ENCODE measurements at regions not wholly inside any gene's neighbourhood (a gene's known extent, or its start where the extent isn't known, plus 50 kb on each side); places are given as distances from the start of the nearest gene placed in this dataset.

- no peak for DNase-seq
These were observed 131.0 kb downstream of the PDGFRA start for GRCh38 chr4:54359919-54360650.

- no peak for DNase-seq
These were observed 133.9 kb downstream of the PDGFRA start for GRCh38 chr4:54363037-54363436.

DNA sequence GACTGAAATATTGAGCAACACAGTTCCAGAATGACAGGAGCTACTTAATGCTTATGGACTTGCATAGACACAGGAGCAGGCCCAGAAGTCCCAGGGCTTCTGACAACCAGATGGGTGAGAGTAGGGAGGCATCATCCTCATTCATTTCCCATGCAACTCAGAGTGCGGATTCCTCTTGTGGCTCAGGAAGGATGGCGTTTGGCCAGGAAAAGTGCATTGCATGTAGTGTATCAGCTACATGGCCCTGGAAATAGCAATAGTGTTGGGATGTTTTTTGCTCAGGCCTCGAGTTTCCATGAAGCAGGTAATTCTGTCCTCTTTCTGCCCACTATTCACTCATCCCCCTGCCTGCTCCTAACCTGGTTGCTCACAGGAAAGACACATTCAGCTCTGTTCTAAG lies 136.6 kb downstream of the PDGFRA start:
- no peak for DNase-seq

GRCh38 chr4:54367059-54367458 lies 138.0 kb downstream of the PDGFRA start:
- DNase-seq, result no peak

- DNase-seq, result no peak
These were observed 139.5 kb downstream of the PDGFRA start for GRCh38 chr4:54368281-54369265.

DNA sequence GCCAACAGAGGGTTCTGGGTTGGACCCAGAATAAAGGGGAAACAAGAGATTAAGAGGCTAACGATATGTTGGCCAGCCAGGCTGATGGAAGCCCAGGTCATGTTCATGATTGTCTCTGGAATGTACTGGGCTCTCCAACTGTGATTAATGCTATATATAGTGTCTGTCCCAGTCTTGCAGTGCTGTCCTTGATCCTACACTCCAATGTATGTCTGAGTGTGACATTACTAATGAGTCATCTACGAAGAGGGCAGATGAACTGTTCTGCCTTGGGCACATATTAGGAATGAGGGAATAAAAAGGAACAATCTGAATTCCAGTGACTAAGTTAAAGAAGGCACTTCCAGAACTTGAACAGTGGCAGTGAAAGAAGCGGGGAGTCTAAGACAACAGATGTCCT lies 142.1 kb downstream of the PDGFRA start:
- no peak for DNase-seq

GRCh38 chr4:54372951-54373350 lies 143.9 kb downstream of the PDGFRA start:
- no peak for DNase-seq

GRCh38 chr4:54373718-54374210 lies 144.7 kb downstream of the PDGFRA start:
- DNase-seq, result no peak

- DNase-seq, result no peak
These were observed 149.4 kb downstream of the PDGFRA start for GRCh38 chr4:54378461-54378860.

- no peak for DNase-seq
These were observed 155.1 kb downstream of the PDGFRA start for GRCh38 chr4:54384152-54384551.

- DNase-seq, result no peak
These were observed 155.5 kb downstream of the PDGFRA start for GRCh38 chr4:54384563-54384962.

DNA sequence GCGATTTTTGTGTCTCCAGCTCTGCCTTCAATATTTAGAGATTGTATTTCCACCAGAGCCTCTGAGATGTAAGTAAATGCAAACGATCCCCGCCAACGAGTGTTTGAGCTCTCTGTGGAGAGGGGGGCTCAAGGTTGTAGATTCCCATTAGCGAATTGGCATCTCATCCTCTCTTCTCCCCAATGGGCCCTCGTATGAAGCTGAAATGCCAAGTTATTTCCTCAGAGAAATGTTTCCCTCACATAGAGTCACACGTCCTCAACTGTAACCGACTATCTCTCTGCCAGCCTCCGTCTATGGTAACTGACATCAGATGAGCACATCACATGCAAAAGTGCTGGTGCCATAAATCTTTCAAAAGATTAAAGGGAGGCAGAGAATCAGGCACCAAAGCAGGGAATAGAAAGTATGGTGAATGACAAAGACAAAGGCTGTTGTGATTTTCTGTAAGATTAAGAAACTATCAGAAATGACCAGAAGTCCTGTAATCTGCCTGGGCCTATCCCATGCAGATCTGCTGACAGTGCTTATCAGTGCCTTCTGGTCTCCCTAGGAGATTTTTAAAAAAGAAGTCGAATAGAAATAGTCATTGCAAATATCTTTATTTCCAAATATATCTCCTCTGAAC lies 157.1 kb downstream of the PDGFRA start:
- no peak for DNase-seq

DNA sequence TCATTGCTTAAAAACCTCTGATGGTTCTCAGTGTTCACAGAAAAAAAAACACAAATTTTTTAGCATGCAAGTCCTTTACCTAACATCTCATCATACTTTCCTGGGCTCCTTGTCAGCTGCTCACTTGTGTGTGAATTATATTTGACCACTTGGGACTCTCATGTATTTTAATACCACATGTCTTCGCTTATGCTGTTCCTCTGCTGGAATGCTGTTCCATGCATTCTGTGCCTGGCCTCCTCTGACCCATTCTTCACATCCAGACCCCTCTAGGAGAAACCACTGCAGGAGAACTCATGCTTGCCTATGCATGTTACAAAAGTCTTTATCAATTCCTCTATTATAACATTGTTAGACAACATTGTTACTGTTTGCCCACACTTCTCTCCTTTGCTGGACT lies 157.6 kb downstream of the PDGFRA start:
- no peak for DNase-seq

DNA sequence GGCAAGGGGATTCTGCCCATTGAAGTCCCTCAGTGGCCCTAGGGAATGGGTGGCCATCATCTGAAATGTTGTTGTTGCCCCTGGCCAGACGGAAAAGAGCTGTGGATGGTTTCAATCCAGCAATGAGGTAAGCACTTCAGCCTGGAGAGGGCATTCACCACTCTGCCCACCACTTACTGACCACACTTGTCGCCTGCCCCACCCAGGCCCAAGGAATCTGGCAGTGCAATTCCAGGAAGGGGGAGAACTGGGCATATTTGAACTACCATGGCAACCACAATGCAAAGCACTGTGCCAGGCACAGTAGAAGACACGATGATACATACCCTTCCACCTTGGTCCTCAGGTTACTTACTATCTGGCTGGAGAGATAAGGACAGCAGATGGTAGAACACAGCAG lies 161.6 kb downstream of the PDGFRA start:
- no peak for DNase-seq

GRCh38 chr4:54391104-54391503 lies 162.0 kb downstream of the PDGFRA start:
- no peak for DNase-seq

DNA sequence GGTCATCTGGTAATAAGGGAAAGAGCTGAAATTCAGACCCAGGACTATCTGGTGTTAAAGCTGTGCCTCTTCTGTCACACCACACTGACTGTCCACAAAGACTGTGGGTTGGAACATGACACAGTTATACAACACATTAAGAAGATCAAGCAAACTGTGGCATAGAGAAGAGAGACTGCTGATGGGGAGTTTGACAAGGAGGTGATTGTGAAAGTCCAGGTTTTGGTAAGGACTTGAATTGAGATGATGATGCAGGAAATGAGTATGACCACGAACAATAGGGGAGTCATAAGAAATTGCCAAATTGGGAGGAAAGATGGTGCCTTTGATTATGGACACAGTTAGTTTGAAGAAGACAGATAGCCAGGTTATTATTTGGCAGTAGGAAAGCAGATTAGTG lies 163.4 kb downstream of the PDGFRA start:
- DNase-seq, result no peak

GRCh38 chr4:54393243-54393642 lies 164.2 kb downstream of the PDGFRA start:
- no peak for DNase-seq

DNA sequence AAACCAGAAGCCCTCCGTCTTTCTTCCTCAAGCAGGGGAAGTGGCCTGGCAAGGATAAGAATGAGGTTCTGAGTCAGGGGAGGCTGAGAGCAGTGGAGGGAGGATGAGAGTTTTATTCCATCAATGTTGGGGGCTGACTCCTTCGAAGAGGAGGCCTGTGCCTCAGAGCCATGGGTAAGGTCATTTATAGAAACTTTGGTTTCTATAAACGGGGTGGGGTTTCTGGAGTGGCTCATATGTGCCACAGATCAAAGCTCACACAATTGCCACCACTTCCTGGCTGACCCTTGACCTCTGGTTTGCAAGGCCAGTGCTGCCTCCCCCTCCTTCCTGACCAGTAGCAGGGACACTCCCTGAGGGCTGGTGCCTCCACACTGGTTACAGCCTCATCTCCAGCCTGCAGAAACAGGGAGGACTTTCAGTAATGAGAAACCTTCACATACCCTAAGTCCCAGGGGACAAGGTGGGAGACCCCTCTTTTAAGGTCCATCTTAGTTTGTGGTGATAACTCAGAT lies 166.0 kb downstream of the PDGFRA start:
- no peak for DNase-seq

GRCh38 chr4:54400188-54400587 lies 171.1 kb downstream of the PDGFRA start:
- no peak for DNase-seq

DNA sequence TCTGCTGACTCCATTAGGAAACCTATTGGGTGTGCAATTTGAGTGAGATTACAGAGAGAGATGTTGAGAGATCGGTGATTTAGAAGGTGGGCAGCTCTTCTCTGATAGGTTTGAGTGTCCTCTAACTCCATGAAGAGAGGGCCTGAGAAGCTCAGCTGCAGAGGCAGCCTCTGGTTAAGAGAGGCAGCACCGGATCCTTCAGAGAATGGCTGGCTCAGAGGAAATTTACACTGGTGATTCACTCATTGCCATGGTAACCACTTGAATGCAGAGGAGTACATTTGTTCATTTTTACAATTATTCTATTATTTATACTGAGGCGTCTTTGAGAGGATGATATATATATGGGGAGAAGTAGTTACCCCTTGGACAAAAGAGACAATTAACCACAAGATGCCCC lies 171.7 kb downstream of the PDGFRA start:
- no peak for DNase-seq

DNA sequence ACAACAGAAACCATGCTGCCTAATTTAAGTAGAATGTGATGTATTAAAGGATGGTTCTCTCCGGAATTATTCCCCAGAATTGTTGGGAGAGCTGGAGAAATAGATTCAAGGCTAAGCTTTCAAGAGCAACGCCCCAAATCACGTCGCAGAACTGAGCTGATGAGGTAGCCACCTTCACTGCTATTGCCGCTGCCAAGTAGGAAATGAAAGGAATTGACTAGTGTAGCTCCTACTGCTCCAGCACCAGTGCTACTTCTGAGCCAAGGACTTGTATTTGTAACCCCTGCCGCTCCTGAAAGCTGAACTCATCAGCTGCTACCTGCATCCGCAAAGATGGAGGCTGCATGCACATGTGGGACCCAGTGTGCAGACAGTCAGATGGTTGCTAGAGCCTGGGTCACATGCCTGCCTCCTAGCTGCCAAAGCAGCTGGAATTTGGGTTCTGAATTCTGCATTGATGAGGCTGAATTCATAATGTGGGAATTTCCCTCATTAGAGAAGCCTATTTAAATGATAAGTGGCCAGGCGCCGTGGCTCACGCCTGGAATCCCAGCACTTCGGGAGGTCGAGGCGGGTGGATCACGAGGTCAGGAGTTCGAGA lies 173.9 kb downstream of the PDGFRA start:
- no peak for DNase-seq

DNA sequence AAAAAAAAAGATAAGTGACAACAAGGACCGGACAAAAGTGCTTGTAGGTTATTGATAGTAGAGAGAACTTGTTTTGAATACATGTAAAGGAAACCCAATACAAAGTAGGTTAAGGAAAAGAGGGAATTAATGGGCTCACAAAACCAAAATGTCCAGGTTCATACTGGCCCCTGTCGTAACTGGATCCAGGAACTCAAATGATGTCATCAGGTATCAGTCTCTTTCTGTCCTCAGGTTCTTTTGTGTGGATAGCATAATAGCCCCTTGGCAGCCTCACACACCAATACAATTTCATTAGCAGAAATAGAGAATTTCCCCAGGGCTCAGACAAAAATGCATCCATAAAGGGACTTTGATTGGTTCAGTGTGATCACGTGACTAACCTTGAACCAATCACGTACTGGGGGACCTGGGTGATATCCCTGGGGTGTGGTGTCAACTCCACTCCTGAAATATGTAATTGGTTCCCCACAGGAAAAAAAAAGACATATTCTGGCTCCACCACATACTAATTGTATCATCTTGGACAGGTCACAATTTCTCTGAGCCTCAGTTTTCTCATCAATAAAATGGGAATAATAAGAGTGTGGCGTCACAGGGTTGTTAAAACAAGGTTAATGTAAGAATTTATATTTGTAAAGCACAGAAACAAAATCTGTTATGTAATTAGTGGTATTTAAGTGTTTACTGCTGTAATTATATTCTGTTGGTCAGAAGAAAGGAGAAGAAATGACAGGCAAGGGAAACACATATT lies 174.8 kb downstream of the PDGFRA start:
- no peak for DNase-seq
